ENCODE measurements at regions not wholly inside any gene's neighbourhood (a gene's known extent, or its start where the extent isn't known, plus 50 kb on each side); places are given as distances from the start of the nearest gene placed in this dataset.

- TF ChIP-seq POLR2A (IDR thresholded peaks at IDR 0.05) (no peak), CTCF (IDR thresholded peaks at IDR 0.05) (no peak)
These were observed 106.1 kb upstream of the SP8 start for GRCh38 chr7:20892776-20893175.
